Keratinocyte (primary cell): ENCODE measurements at regions not wholly inside any gene's neighbourhood (a gene's known extent, or its start where the extent isn't known, plus 50 kb on each side); places are given as distances from the start of the nearest gene placed in this dataset.

Source experiments
- DNase-seq: peaks from one replicate; pipeline ENCODE4 v3.0.0-alpha.2; 2011; ENCODE audit warnings: low read depth, missing footprints, low spot score
- FAIRE-seq: peaks from 2 replicates; lab custom pipeline; 2011; peaks lifted over from hg19 to GRCh38; lab: Jason Lieb, UNC
- H2AFZ ChIP-seq: 2 replicates; pipeline ENCODE4 v1.6.0; 2012; ENCODE audit warnings: low read length, control low read depth, inconsistent platforms; ENCODE audit not compliant: control insufficient read depth
- H3K27ac ChIP-seq: 2 replicates; pipeline ENCODE4 v1.5.1; 2011; ENCODE audit warnings: low read length; ENCODE audit not compliant: control insufficient read depth, insufficient read depth
- H3K27me3 ChIP-seq: 3 replicates; pipeline ENCODE4 v1.6.0; 2011; ENCODE audit warnings: low read length; ENCODE audit not compliant: control insufficient read depth, insufficient read depth; ENCODE audit errors: extremely low read depth
- H3K36me3 ChIP-seq, 2 experiments: 2 replicates in 1 of 2; 3 replicates in 1 of 2; pipeline ENCODE4 v1.5.1; 2011; ENCODE audit warnings: low read length in 2 of 2, mild to moderate bottlenecking in 1 of 2; ENCODE audit not compliant: control insufficient read depth in 2 of 2, insufficient read depth in 2 of 2; ENCODE audit errors: extremely low read depth in 1 of 2
- H3K4me1 ChIP-seq: 3 replicates; pipeline ENCODE4 v1.5.1; 2011; ENCODE audit warnings: low read length; ENCODE audit not compliant: control insufficient read depth, insufficient read depth; ENCODE audit errors: extremely low read depth
- H3K4me2 ChIP-seq: 3 replicates; pipeline ENCODE4 v1.6.0; 2011; ENCODE audit warnings: low read depth, low read length; ENCODE audit not compliant: control insufficient read depth, insufficient read depth; ENCODE audit errors: extremely low read depth
- H3K4me3 ChIP-seq, 3 experiments: fragments of 200-600 bp in 1 of 3; sonication (generic) in 1 of 3; 2 replicates in 2 of 3; 3 replicates in 1 of 3; pipeline ENCODE4 v1.5.1; 2011 to 2016; ENCODE audit warnings: low read length in 3 of 3, mild to moderate bottlenecking in 3 of 3, control low read depth in 2 of 3, inconsistent platforms in 1 of 3, low read depth in 1 of 3, mixed read lengths in 1 of 3, mixed run types in 1 of 3, moderate library complexity in 1 of 3; ENCODE audit not compliant: control insufficient read depth in 2 of 3, insufficient read depth in 2 of 3; ENCODE audit errors: extremely low read depth in 1 of 3
- H3K79me2 ChIP-seq: 2 replicates; pipeline ENCODE4 v1.6.0; 2012; ENCODE audit warnings: low read length; ENCODE audit not compliant: control insufficient read depth, insufficient read depth
- H3K9ac ChIP-seq: 3 replicates; pipeline ENCODE4 v1.6.0; 2011; ENCODE audit warnings: low read length; ENCODE audit not compliant: control insufficient read depth, insufficient read depth; ENCODE audit errors: extremely low read depth
- H3K9me1 ChIP-seq: 3 replicates; pipeline ENCODE4 v1.6.0; 2011; ENCODE audit warnings: low read length; ENCODE audit not compliant: control insufficient read depth, insufficient read depth; ENCODE audit errors: extremely low read depth
- H3K9me3 ChIP-seq: 2 replicates; pipeline ENCODE4 v1.5.1; 2012; ENCODE audit warnings: low read depth, low read length; ENCODE audit not compliant: control insufficient read depth
- H4K20me1 ChIP-seq: 3 replicates; pipeline ENCODE4 v1.6.0; 2011; ENCODE audit warnings: low read length; ENCODE audit not compliant: control insufficient read depth, insufficient read depth; ENCODE audit errors: extremely low read depth
- EZH2 ChIP-seq: IDR thresholded peaks from one replicate; pipeline ENCODE4 v1.6.1; 2012; ENCODE audit warnings: inconsistent platforms, mild to moderate bottlenecking, low read length, moderate library complexity
- dilution Hi-C: fragments of 300-500 bp; cut with MboI; formaldehyde crosslinking; loops from one replicate; pipeline ENCODE4 v1.7.0; 2020; ENCODE audit warnings: low sequenced_read_pairs; ENCODE audit not compliant: extremely low pct_ligation_motif_present
- TF ChIP-seq, protein P1 (sequence below), 3 experiments: IDR thresholded peaks in 1 of 3; conservative IDR thresholded peaks in 1 of 3; optimal IDR thresholded peaks in 1 of 3; 2 replicates in 2 of 3; 3 replicates in 1 of 3; pipeline versions ENCODE3 to v1.5.1; 2011; ENCODE audit warnings: low read length in 3 of 3, mild to moderate bottlenecking in 3 of 3, moderate library complexity in 2 of 3, control low read depth in 1 of 3, inconsistent platforms in 1 of 3; ENCODE audit not compliant: insufficient read depth in 2 of 3; ENCODE audit errors: extremely low read depth in 1 of 3

DNA sequence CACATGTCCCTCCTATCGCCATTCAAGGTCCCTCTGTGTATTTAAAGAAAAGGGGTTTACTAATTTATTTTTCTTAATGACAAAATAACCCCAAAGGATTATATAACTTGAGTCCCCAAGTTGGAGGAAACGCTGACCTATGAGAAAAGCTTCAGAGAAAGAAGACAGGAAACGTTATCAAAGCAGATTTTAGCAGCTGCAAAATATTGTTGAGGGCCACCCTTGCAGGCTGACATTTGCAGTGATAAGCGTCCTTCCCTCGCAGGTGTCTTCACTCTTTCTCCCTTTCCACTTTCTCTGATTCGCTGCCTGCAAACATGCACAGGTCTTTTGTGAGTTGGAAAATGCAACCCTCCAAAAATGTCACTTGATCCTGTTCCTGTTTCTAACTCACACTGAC is 103.2 kb upstream of the RIPOR2 start:
- dilution Hi-C loops: no loop called here
- H2AFZ ChIP-seq: no peak overlapping the region
- DNase-seq (no peak), FAIRE-seq (no peak)
- H3K4me3 ChIP-seq: no peak overlapping the region
- H4K20me1 ChIP-seq: no peaks in the 10 kb centered on the region
- TF ChIP-seq EZH2: no peak
- TF ChIP-seq, protein P1, sequence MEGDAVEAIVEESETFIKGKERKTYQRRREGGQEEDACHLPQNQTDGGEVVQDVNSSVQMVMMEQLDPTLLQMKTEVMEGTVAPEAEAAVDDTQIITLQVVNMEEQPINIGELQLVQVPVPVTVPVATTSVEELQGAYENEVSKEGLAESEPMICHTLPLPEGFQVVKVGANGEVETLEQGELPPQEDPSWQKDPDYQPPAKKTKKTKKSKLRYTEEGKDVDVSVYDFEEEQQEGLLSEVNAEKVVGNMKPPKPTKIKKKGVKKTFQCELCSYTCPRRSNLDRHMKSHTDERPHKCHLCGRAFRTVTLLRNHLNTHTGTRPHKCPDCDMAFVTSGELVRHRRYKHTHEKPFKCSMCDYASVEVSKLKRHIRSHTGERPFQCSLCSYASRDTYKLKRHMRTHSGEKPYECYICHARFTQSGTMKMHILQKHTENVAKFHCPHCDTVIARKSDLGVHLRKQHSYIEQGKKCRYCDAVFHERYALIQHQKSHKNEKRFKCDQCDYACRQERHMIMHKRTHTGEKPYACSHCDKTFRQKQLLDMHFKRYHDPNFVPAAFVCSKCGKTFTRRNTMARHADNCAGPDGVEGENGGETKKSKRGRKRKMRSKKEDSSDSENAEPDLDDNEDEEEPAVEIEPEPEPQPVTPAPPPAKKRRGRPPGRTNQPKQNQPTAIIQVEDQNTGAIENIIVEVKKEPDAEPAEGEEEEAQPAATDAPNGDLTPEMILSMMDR (optimal IDR thresholded peaks at IDR 0.05 in 1 of 3, IDR thresholded peaks at IDR 0.05 in 1 of 3, conservative IDR thresholded peaks at IDR 0.05 in 1 of 3; ENCODE audit: extremely low read depth in 1 of 3, insufficient read depth in 2 of 3, low read length in 3 of 3): no peak
- H3K4me1 ChIP-seq: no peaks in the 10 kb centered on the region
- H3K27me3 ChIP-seq: no peaks in the 10 kb centered on the region
- no peak overlapping the region for H3K4me2 ChIP-seq
- no peak overlapping the region for H3K9ac ChIP-seq
- H3K9me1 ChIP-seq: no peaks in the 10 kb centered on the region
- no peaks in the 10 kb centered on the region for H3K79me2 ChIP-seq
- no peaks in the 10 kb centered on the region for H3K36me3 ChIP-seq
- H3K27ac ChIP-seq: no peak overlapping the region
- H3K9me3 ChIP-seq: no peaks in the 10 kb centered on the region

DNA sequence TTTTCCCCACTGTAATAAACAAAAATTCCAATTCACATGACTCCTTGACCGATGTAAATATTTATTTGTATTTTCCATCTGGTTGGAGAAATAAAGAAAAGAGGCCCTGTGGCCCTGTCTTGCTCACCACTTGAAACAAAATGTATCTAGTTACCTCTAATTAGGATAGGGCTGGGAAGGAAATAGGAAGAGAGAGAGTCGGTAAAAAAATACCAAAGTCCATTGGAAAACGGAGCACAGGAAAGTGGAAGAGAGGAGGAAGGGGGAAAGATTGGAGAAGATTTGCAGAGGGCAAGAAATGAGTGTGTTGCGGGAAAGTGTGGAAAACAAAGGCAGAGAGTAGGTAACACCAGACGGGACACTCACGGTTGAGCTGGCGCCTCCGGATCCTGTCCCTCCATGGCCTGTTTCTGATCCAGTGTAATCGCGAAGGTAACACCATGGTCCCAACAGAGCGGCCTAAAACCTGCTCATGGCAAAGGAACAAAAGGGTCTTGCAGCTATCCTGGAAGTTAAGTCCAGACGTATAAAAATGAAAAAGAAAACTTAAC is 105.8 kb upstream of the RIPOR2 start:
- Histone ChIP-seq H3K4me2 (no peak overlapping the region), H2AFZ (no peak overlapping the region), H3K9me3 (no peaks in the 10 kb centered on the region), H3K36me3 (no peaks in the 10 kb centered on the region), H3K27me3 (no peaks in the 10 kb centered on the region), H3K27ac (no peak overlapping the region), H3K79me2 (no peaks in the 10 kb centered on the region), H3K9me1 (no peaks in the 10 kb centered on the region), H3K4me1 (no peaks in the 10 kb centered on the region), H3K9ac (no peak overlapping the region), H3K4me3 (no peak overlapping the region), H4K20me1 (no peaks in the 10 kb centered on the region)
- TF ChIP-seq, protein P1 (optimal IDR thresholded peaks at IDR 0.05 in 1 of 3, IDR thresholded peaks at IDR 0.05 in 1 of 3, conservative IDR thresholded peaks at IDR 0.05 in 1 of 3; ENCODE audit: extremely low read depth in 1 of 3, insufficient read depth in 2 of 3, low read length in 3 of 3): no peak
- TF ChIP-seq EZH2: no peak
- dilution Hi-C loops: no loop called here
- no peak for DNase-seq
- no peak for FAIRE-seq
